ENCODE measurements at regions not wholly inside any gene's neighbourhood (a gene's known extent, or its start where the extent isn't known, plus 50 kb on each side); places are given as distances from the start of the nearest gene placed in this dataset.
A peak's percentile ranks its signal among the peaks of the same experiment; 100 is the strongest.
"Not testable (repeated sequence)": the region's sequence is repeated elsewhere in the genome, so short reads cannot be mapped to it uniquely, and the experiment has no call there.

DNA sequence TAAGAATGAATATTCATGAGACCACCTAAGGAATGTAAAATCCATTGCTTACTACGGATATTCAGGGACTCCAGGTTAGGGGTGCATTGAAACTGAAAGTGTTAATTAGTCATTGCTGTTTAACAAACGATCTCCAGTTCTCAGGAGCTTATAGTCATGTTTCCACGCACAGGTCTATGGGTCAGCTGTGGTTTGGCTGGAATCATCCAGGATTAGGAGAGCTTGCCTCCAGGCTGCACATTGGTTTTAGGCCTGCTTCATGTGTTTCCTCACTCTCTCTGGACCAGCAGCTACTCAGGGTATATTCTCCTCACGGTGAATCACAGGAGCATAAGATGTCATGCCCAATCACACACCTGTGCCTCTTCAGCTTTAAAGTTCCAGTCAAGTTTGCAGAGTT, 98.9 kb downstream of the ATXN3L start:
- DNase-seq = no peak

DNA sequence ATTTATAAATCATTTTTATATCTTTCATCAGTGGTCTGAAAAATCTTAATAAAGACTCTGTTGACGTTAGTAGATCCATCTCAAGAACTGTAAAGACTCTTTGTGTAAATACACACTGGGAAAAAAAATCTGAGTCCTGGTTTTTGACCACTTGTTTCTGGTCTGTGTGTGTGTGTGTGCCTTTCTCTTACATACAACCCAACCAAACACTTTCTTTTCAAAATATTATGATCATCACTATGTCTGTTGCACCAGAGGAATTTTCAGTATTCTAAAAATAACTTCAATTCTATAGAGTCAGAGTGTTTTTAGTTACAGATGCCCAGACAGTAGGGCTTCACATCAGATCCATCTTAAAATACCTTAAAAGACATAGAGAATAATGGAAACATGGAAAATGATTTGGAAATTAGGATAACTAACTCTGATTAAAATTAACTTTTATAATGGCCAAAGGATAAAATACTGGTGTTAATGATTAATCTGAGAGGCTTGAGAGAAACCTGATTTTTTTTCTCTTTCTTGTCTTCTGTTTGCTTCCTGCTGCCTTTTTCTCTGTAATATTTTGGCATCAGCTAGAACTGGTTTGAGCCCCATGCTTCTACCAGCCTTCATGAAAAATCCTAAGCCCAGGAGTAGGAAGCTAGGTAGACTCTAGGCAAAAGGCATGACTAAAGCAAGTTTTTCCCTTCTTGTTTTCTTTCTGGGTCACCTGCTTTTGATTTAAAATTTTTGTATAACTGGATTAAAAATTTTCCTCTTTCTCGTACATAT, 99.7 kb downstream of the ATXN3L start:
- no peak for DNase-seq

DNA sequence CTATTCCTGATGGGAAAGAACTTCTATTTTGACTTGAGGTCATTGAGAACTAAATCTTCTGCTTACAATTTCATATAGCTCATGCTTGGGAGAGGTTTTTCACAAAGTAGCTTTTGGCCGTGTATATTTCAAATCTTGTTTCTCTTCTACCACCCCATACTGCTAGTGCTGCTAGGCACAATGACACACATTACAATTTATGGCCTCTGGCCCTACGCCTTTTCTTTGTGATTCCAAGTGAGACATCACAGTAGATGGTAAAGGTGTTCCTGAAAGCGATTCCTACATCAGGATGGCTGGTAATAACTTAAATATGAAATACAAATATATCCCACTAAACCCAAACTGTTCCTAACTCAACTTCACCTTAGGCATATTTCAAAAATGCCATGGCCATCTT, 101.1 kb downstream of the ATXN3L start:
- DNase-seq = no peak

DNA sequence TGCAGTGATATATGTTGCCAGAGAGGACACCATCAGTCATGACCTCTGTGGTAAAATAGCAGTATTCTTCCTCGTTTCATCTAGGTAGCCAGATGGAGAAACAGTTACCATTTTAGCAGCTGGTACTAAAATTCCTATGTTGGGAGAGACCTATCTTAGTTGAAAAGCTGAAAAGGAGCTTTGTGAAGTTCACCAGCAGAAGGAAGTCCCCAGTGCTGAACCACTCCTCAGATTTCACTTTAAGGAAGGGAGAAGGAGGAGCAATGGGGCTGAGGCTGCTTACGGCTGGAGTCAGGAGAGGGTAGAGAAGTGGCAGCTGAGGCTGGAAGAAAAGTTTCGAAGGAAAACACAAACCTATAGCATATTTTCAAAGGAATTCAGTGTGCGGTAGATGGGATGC, 103.7 kb downstream of the ATXN3L start:
- DNase-seq = no peak

DNA sequence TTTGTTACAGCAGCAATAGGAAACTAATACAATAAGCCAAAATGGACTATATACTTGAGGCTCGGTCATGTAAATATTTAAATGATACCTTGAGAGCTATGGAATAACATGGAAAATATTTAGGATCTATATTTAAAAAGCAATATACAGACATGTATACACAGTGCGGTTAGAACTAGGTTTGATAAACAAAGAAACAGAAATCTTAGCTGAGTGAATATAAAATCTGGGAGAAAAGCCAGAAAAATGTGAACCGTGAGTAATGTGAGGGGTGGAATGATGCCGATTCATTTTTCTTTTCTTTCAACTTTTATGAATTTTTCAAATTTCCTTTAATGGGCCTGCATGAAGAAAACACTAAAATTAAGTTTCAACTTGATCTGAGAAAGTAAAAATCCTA, 104.1 kb downstream of the ATXN3L start:
- no peak for DNase-seq

DNA sequence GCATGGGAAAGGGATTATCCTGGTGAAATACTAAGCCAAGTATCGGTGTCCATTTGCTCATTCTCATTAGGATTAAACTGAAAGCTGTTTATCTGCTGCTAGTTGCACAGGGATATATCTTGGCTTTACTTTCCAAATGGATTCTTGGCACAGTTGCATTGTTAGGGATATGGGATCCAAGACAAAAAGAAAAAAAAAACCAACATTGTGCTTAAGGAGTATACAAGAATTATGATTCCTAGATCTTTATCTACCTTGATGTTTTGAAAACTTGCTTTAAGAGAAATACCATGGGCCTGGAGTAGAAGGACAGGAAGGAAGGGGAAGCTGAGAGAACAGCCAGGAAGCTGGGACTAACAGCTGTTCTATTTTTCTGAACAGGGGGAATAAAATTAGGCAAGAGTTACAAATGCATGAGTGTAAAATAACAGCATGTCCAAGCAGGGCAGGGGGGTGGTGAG, 107.6 kb downstream of the ATXN3L start:
- no peak for DNase-seq

DNA sequence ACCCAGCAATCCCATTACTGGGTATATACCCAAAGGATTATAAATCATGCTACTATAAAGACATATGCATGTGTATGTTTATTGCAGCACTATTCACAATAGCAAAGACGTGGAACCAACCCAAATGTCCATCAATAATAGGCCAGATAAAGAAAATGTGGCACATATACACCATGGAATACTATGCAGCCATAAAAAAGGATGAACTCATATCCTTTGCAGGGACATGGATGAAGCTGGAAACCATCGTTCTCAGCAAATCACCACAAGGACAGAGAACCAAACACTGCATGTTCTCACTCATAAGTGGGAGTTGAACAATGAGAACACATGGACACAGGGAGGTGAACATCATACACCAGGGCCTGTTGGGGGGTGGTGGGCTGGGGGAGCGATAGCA, 109.7 kb downstream of the ATXN3L start:
- not testable (repeated sequence) for DNase-seq

DNA sequence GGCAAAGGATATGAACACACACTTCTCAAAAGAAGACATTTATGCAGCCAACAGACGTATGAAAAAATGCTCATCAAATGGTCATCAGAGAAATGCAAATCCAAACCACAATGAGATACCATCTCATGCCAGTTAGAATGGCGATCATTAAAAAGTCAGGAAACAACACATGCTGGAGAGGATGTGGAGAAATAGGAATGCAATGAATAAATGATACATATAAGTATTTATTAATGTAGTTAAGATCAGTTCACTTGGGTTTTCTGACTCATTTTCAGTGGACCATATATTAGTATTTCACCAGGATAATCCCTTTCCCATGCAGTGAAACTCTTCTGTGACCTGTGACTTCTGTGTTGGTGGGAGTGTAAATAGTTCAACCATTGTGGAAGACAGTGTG, 110.1 kb downstream of the ATXN3L start:
- not testable (repeated sequence) for DNase-seq

DNA sequence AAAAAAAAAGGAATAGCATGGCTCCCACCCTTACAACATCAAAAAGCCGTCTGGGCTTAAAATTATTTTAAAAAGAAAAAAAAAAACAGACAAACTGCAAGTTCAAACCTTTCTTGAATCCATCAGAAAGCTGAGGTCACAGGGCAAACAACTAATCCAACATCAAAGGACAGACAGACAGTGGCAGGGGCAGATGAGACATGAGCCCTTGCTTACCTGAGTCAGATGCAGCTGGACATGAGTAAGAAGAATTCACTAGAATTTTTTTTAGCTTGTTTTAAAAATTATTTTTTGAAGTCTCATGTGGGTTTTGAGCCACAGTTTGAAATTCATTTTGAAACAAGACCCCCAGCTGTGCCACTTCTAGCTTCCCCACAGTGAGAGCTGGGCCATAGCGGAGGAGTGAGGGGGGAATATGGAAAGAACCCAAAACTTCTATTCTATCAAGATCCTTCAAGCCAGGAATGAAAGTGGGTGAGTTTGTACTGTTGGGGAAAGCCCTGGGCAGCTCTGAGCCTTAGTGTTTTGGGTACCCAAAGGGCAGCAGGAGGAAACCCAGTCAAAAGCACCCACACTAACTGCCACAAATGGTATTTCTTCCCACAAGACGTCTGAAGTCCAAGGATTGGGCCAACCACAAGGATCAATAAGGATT, 111.4 kb downstream of the ATXN3L start:
- no peak for DNase-seq

DNA sequence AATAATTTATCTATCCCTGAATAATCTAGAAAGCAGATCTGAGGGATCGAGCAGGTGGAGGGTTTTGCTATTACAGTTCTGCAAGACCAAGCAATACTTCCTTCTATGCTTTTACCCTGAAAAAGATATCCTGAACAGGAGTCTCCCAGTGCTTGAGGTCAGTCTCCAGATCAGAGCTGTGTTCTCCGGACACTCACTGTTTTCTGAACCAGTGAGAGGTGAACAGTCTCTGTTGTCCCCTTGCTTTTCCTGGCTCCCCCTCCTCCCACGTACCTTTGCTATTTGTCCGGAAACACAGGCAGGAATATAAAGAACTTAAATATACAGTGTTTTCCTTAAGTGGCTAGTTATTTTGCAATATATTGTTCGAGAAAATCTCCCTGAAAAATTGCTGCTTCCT, 116.6 kb downstream of the ATXN3L start:
- no peak for DNase-seq

DNA sequence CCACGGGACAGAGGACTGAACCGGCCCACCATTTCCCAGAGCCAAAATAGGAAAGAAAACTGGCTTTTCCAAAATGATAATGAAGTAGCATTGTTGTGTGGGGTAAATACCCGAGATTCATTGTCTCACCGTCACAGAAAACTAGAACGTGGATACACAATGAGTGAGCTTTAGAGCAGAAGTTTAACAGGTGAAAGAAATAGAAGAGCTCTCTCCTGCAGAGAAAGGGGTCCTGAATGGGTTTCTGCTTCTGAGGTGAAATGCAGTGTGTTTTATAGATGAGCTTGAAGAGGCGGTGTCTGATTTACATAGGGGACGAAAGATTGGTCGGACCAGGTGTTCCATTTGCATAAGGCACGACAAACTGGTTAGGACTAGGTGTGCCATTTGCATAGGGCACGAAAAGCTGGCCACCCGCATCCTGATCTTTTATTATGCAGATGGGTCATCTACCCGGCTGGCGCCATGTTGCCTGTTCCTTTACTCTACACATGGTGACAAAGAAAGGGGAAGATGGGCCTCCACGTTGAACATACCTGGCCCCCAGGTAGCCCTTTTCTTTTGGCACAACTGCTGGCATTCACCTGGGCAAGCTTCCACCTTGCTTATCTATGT, 118.1 kb downstream of the ATXN3L start:
- no peak for DNase-seq

DNA sequence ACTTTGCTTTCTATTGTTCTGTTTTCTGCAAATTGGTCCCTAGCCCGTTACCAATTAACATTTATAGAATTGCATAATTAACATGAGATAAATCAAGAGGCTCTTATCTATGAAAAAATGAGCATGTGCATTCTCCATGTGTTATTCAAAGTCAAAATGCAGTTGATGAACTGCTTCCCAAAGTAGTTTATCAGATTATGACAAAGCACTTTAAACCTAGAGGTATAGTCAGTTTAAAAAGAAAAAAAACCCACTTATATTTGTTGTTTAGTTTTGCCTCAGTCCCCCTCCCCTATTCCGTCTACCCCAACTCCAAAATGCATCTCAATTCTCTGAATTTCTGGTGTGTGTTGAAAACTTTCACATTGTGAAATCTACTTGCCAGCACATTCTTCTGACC, 119.5 kb downstream of the ATXN3L start:
- DNase-seq = no peak

DNA sequence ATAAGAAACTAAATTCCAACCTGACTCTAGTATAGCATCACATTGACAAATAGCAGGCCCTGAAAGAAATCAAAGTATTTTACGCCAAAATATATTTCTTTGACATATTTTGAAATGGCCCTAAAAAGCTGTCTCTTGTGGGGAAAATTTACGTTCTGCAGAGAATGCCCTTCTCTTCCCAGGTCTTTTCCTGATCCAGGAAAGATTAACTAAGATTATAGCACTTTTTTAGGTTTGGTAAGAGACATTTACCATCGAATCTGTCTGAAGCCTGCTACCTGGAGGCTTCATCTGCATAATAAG, 121.1 kb downstream of the ATXN3L start:
- no peak for DNase-seq

DNA sequence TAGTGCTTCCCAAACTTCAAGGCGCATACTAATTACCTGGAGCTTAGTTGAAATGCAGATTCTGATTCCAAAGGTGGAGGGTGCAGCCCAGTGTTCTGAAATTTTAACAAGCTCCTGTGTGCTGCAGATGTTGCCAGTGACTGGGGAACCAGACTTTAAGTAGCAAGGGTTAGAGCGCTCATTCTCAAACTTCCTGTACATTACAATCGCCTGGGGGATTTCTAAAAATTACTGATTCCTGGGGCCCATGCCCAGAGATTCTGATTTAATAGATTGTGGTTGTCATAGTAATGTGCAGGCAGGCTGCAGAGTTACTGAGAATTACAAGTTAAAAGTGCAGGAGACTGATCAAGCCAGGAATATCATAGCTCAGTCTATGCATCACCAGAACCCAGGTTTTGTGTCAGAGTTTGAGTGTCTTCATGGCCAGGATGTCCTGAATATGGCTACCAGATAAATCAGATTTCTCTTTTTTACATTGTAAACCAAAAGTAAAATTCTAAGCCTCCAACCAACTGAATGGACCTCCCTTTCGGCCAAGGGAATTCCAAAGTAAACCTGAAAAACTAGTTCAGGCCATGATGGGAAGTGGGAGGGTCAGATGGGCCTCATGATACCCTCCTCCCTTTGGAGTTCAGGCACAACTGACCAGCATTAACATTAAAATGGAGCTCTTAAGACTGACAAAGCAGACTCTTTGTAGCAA, 121.6 kb downstream of the ATXN3L start:
- DNase-seq = no peak

DNA sequence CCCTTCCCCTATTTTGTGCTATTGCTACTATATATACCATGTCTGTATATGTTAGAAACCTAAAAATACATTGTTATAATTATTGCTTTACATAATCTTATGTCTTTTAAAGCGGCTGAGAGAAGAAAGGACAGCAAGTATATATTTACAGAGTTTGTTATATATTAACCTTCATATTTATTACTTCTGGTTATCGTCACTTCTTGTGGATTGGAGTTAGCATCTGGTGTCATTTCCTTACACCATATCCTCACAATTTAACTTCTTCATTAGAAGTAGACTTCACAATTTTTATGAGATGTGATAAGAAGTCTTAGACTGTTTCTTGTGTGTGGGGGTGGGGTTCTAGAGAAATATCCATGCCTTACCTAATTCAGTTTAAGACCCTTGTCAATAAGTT, 123.1 kb downstream of the ATXN3L start:
- no peak for DNase-seq

DNA sequence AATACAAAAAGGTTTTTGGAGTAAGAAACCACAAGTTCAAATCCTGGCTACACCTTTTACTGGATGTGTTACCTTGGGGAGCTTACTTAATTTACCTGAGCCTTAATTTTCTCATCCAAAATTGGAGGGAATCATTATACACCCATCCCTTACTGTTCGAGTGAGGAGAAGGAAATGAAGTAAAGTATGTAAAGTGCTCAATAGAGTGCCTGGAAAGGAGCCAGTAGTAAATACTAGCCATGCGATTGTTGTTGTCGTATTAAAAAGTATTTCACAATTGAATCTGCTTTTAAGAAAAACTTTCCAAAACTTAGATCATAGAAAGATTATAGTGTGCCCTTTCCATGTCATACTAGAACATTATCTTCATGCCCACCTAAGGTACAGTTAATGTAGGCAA, 124.5 kb downstream of the ATXN3L start:
- no peak for DNase-seq

DNA sequence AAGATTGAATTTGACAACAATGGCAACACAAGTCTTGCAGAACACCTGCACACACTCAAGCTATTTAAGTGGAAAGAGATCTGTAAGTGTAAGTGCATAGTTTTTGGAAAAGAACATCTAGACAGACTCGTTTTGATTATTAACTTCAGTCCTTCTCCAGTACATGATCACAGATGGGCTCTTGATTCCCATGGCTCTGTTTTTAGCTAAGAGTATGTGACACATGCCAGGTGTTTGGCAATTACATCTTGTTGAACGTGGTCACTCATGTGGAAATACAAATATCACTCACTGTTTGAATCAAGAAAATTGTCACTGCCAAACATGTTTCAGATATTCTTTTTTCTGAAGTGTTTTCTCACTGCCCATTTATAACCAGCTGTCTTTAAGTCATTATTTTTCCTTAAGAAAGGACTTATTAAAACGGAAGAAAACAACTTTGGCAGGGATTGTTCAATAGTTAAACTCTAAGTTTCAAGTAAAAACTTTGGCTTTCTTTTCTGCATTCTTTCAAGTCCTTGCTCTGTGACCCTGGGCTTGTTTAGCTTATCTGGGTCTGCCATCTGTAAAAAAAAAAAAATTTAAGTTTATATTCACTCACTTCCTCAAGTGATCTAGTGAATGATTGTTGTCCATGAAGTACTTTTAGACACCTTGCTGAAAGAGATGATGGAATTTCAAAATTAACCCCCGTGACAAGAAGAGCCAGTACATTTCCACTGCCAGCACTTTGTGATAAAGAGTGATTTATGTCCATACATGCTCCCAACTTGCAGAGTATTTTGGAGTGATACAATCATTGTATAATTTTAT, 125.4 kb downstream of the ATXN3L start:
- DNase-seq = peak; percentile 49

DNA sequence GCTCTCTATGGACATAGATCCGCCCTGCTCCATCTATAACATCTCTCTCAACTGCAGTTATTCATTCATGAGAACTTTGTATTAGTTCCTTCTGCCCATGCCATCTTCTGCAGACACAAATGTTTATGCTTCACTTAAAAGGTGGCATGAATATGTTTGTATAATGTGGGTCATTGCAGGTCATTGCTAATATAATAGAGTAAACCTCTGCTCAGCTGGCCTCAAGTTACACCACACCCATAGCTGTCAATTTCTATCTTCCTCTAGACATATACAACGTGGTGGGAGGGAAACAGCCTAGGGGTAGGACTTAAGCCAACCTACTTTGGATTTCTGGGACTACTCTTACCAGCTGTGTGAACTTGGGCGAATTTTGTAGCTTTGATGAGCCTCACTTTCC, 129.8 kb downstream of the ATXN3L start:
- DNase-seq = no peak

DNA sequence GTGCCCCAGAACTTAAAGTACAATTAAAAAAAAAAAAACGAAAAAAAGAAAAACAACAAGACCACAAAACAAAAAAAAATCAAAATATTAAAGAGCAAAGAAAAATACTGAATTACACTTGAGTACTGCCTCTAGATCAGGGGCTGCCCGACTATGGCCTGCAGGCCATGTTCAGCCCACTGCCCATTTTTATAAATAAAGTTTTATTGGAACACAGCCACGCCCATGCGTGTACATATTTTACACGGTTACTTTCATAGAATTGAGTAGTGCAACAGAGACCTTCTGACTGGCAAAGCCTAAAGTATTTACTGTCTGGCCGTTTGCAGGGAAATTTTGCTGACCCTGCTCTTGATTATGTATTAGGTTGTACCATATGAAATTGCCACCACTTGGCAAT, 130.5 kb downstream of the ATXN3L start:
- no peak for DNase-seq

DNA sequence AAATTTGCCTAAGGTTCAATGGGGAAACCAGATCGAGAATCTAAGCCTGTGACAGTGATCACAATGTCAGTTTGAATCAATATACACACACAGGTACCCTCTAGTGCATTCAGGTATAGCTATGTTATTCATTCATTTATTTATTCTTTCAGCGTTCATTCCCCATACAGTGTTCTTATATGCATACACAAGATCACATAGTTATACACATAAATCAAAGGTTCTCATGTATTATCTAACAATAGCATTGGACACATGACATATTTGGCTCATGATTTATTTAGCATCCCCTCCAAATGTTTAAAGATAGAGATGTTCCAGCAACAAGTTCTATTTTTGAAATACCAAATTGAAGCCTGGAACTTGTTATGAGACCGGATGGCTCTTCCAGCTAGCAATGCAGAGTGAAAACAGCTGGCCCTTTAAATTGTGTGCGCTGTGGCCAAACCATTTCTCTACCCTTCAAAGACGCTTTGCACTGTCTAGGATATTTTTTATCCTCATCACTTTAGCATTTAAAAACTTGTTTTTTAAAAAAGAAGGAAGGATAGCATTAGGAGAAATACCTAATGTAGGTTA, 131.0 kb downstream of the ATXN3L start:
- no peak for DNase-seq

DNA sequence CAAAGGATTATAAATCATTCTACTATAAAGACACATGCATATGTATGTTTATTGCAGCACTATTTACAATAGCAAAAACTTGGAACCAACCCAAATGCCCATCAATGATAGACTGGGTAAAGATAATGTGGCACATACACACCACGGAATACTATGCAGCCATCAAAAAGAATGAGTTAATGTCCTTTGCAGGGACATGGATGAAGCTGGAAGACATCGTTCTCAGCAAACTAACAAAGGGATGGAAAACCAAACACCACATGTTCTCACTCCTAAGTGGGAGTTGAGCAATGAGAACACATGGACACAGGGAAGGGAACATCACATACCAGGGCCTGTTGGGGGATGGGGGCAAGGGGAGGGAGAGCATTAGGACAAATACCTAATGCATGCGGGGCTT, 133.2 kb downstream of the ATXN3L start:
- not testable (repeated sequence) for DNase-seq

DNA sequence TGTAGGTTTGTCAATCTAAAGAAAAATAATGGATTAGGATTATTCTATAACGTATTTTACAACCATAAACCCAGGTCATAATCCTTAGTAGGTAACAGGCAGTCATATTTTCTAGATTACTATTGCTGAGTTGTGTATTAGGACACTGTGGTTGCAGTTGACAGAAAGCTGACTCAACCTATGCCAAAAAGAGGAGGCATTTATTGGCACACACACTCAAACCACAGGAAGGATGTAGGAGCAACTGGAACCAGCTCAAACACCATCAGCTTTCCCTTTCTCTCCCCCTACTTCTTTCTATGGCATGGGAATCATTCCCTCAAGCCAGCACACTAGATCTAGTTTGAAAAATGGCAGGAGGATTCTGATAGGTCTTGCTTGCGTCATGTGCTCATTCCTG, 136.4 kb upstream of the FAM9C start:
- no peak for DNase-seq

DNA sequence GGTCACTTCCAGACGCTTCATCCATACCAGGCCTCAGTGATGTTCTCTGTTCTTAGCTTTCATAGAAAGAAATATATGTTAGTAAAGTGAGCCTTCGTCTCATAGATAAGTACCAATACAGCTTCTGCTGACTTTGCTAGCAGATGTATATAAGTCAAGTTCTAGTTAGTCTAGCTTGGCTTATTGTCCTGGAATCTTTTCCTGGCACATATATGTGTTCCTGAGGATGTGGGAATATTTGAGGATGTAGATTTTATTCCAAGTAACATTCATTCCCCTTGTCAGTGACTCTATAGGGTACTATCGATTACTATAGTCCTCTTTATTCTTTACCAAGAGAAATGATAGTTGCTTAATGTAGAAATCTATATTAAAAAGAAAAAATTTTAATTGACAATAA, 135.2 kb upstream of the FAM9C start:
- no peak for DNase-seq

All from DMS79 (cell line).